ENCODE measurements at regions not wholly inside any gene's neighbourhood (a gene's known extent, or its start where the extent isn't known, plus 50 kb on each side); places are given as distances from the start of the nearest gene placed in this dataset.

DNA sequence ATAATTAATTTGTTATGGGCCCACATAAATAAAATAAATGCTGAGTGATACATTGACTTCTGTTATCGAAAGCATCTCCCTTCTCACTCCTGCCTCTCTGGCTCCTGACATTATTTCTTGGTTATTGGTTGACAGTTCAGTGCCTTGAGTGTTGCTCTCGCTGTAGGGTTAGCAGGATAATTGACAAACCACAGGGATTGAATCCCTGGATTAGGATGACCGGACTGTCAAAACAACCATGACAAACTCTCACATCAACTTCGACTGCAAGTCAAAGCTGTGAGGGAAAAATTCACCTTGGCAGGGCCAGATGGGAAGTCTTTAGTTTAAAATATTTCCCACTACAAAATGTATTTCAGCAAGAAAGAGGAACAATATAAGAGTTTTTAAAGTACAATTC, 245.4 kb upstream of the TFAP2D start:
- no peaks in the 10 kb centered on the region for H3K36me3 Mint-ChIP-seq (ENCODE audit: insufficient read depth, unreplicated experiment)

GRCh38 chr6:50471041-50471440, 242.3 kb upstream of the TFAP2D start:
- no peak for DNase-seq (ENCODE audit: unreplicated experiment)
- Mint-ChIP-seq H3K27ac (ENCODE audit: low read depth, unreplicated experiment) (no peak overlapping the region), H3K4me3 (ENCODE audit: unreplicated experiment) (no peak overlapping the region), H3K9me3 (ENCODE audit: unreplicated experiment) (no peaks in the 10 kb centered on the region), H3K36me3 (ENCODE audit: insufficient read depth, unreplicated experiment) (no peaks in the 10 kb centered on the region), H3K27me3 (ENCODE audit: insufficient read depth, unreplicated experiment) (no peaks in the 10 kb centered on the region), H3K4me1 (ENCODE audit: insufficient read depth, unreplicated experiment) (no peaks in the 10 kb centered on the region)
- ChIA-PET POLR2A (no interaction called here), CTCF (no interaction called here)
- intact Hi-C loops (cut with micrococcal nuclease) = no loop called here
- BruUV-seq (replicated peaks) = no TSS peak
- TF ChIP-seq, protein P1, sequence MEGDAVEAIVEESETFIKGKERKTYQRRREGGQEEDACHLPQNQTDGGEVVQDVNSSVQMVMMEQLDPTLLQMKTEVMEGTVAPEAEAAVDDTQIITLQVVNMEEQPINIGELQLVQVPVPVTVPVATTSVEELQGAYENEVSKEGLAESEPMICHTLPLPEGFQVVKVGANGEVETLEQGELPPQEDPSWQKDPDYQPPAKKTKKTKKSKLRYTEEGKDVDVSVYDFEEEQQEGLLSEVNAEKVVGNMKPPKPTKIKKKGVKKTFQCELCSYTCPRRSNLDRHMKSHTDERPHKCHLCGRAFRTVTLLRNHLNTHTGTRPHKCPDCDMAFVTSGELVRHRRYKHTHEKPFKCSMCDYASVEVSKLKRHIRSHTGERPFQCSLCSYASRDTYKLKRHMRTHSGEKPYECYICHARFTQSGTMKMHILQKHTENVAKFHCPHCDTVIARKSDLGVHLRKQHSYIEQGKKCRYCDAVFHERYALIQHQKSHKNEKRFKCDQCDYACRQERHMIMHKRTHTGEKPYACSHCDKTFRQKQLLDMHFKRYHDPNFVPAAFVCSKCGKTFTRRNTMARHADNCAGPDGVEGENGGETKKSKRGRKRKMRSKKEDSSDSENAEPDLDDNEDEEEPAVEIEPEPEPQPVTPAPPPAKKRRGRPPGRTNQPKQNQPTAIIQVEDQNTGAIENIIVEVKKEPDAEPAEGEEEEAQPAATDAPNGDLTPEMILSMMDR (IDR thresholded peaks at IDR 0.05; ENCODE audit: unreplicated experiment) = no peak

More for the DNA sequence above, 245.4 kb upstream of the TFAP2D start:
- no peak for DNase-seq (ENCODE audit: unreplicated experiment)
- H3K27me3 Mint-ChIP-seq (ENCODE audit: insufficient read depth, unreplicated experiment) = no peaks in the 10 kb centered on the region
- ChIA-PET CTCF (no interaction called here), POLR2A (no interaction called here)
- no TSS peak for BruUV-seq (replicated peaks)
- no peak overlapping the region for H3K27ac Mint-ChIP-seq (ENCODE audit: low read depth, unreplicated experiment)
- intact Hi-C loops (cut with micrococcal nuclease) = no loop called here
- no peaks in the 10 kb centered on the region for H3K4me1 Mint-ChIP-seq (ENCODE audit: insufficient read depth, unreplicated experiment)
- TF ChIP-seq, protein P1 (IDR thresholded peaks at IDR 0.05; ENCODE audit: unreplicated experiment) = no peak
- H3K4me3 Mint-ChIP-seq (ENCODE audit: unreplicated experiment) = no peak overlapping the region
- no peaks in the 10 kb centered on the region for H3K9me3 Mint-ChIP-seq (ENCODE audit: unreplicated experiment)

DNA sequence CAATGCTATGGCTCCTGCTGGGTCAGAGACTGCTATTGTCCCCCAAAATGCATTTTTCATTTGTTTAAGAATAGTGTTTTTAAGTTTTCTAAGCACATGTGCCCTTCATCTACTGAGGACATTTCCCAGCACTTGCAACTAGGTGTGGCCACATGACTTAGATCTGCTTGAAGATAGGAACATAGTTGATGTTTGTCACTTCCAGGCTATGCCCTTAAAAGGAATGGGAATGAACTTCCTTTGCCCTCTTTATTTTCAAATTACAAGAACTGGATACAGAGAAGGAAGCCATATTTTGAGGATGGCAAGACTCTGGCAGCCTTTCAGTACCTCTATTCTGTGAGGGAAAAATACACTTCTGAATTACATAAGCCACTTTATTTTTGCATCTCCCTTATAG, 203.0 kb upstream of the TFAP2D start:
- no peak overlapping the region for H3K4me3 Mint-ChIP-seq (ENCODE audit: unreplicated experiment)
- BruUV-seq (replicated peaks) = no TSS peak
- intact Hi-C loops (cut with micrococcal nuclease) = no loop called here
- peaks cover 7% of the 10 kb centered on the region for H3K9me3 Mint-ChIP-seq (ENCODE audit: unreplicated experiment)
- TF ChIP-seq, protein P1 (IDR thresholded peaks at IDR 0.05; ENCODE audit: unreplicated experiment) = no peak
- ChIA-PET CTCF (no interaction called here), POLR2A (no interaction called here)
- H3K4me1 Mint-ChIP-seq (ENCODE audit: insufficient read depth, unreplicated experiment) = no peaks in the 10 kb centered on the region
- no peaks in the 10 kb centered on the region for H3K36me3 Mint-ChIP-seq (ENCODE audit: insufficient read depth, unreplicated experiment)
- H3K27me3 Mint-ChIP-seq (ENCODE audit: insufficient read depth, unreplicated experiment) = peaks cover 6% of the 10 kb centered on the region
- DNase-seq (ENCODE audit: unreplicated experiment) = no peak
- no peak overlapping the region for H3K27ac Mint-ChIP-seq (ENCODE audit: low read depth, unreplicated experiment)

DNA sequence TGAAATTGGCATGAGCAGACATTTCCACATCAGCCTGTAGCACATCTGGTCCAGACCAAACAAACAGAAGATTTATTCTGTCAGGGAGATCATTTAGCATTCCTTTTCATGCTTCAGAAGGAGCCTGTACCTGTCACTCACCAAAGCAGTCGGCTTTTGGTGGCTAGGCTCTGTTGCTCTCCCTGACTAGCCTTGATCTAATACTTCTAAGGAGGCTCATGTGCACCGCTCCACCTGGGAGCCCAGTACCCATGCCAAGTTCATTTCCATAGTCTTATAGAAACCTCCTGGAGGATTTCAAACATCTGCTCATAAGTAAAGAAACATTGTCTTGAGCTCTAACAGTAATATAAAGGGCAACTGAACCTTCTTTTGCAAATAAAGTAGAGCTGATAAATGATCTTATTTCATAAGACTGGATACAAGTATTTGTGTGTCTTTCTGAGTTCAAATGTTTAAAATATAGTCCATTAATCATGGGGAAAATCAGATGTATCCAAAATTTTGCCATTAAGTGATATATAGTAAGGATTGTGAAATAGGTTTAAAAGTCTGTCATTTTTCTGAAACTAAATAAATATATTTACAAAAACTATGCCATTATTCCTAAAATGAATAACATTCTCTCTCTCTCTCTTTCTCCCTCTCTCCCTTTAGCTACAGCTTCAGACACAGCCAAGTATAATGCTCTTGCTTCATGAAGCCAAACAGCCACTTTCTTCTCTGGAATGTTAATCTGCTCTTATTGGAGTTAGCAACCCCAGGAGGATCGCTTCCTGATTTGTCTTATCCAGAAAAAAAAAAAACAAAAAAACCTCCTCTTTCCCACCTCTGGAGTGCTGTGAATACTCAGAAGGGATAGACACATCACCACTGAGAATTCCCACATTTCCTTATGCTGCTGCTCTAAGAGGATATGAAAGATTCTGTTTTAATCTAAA, 192.7 kb upstream of the TFAP2D start:
- intact Hi-C loops (cut with micrococcal nuclease) = no loop called here
- Mint-ChIP-seq H3K27ac (ENCODE audit: low read depth, unreplicated experiment) (no peak overlapping the region), H3K27me3 (ENCODE audit: insufficient read depth, unreplicated experiment) (no peaks in the 10 kb centered on the region), H3K4me1 (ENCODE audit: insufficient read depth, unreplicated experiment) (no peaks in the 10 kb centered on the region), H3K9me3 (ENCODE audit: unreplicated experiment) (no peaks in the 10 kb centered on the region), H3K4me3 (ENCODE audit: unreplicated experiment) (no peak overlapping the region), H3K36me3 (ENCODE audit: insufficient read depth, unreplicated experiment) (no peaks in the 10 kb centered on the region)
- CTCF ChIA-PET = interaction anchor here (0.6 kb wide), 2 partner anchors 33 to 106 kb away, joined by 3 read pairs; no protein-coding TSS in a partner anchor
- BruUV-seq (replicated peaks) = no TSS peak
- no peak for DNase-seq (ENCODE audit: unreplicated experiment)
- TF ChIP-seq, protein P1 (IDR thresholded peaks at IDR 0.05; ENCODE audit: unreplicated experiment) = no peak
- POLR2A ChIA-PET = no interaction called here
